ENCODE measurements at regions not wholly inside any gene's neighbourhood (a gene's known extent, or its start where the extent isn't known, plus 50 kb on each side); places are given as distances from the start of the nearest gene placed in this dataset.
"Not testable (repeated sequence)": the region's sequence is repeated elsewhere in the genome, so short reads cannot be mapped to it uniquely, and the experiment has no call there.

GRCh38 chr9:81814794-81815464 lies 113.3 kb upstream of the SPATA31D4 start:
- peak; percentile 8 for DNase-seq

- no peak for DNase-seq
Observed at GRCh38 chr9:81815781-81816180, 112.4 kb upstream of the SPATA31D4 start.

- peak; percentile 4 for DNase-seq
Observed at GRCh38 chr9:81819155-81819554, 109.1 kb upstream of the SPATA31D4 start.

- no peak for DNase-seq
Observed at GRCh38 chr9:81819859-81820546, 108.2 kb upstream of the SPATA31D4 start.

- DNase-seq, result no peak
Observed at GRCh38 chr9:81822301-81822865, 105.8 kb upstream of the SPATA31D4 start.

GRCh38 chr9:81822967-81823366 lies 105.3 kb upstream of the SPATA31D4 start:
- no peak for DNase-seq

GRCh38 chr9:81823672-81824554 lies 104.3 kb upstream of the SPATA31D4 start:
- no peak for DNase-seq

- DNase-seq, result no peak
Observed at GRCh38 chr9:81824802-81825730, 103.2 kb upstream of the SPATA31D4 start.

GRCh38 chr9:81825846-81826516 lies 102.2 kb upstream of the SPATA31D4 start:
- no peak for DNase-seq

- DNase-seq, result peak; percentile 41
Observed at GRCh38 chr9:81826517-81826906, 101.7 kb upstream of the SPATA31D4 start.

GRCh38 chr9:81827616-81828296 lies 100.5 kb upstream of the SPATA31D4 start:
- no peak for DNase-seq

- no peak for DNase-seq
Observed at GRCh38 chr9:81829195-81829882, 98.9 kb upstream of the SPATA31D4 start.

GRCh38 chr9:81830431-81830830 lies 97.8 kb upstream of the SPATA31D4 start:
- not testable (repeated sequence) for DNase-seq

- DNase-seq, result no peak
Observed at GRCh38 chr9:81832571-81833285, 95.5 kb upstream of the SPATA31D4 start.

GRCh38 chr9:81833563-81834345 lies 94.5 kb upstream of the SPATA31D4 start:
- no peak for DNase-seq

GRCh38 chr9:81841333-81841732 lies 86.9 kb upstream of the SPATA31D4 start:
- DNase-seq, result no peak

- no peak for DNase-seq
Observed at GRCh38 chr9:81844131-81844567, 84.1 kb upstream of the SPATA31D4 start.

GRCh38 chr9:81847181-81847915 lies 80.9 kb upstream of the SPATA31D4 start:
- DNase-seq, result no peak

Data from NCI-H510A treated with DMSO at 0.1 percent for 48 hours (cell line).